CD4-positive, alpha-beta T cell treated with Interferon alpha-2 for 1 hour (primary cell): ENCODE measurements at regions not wholly inside any gene's neighbourhood (a gene's known extent, or its start where the extent isn't known, plus 50 kb on each side); places are given as distances from the start of the nearest gene placed in this dataset.
"Not testable (repeated sequence)": the region's sequence is repeated elsewhere in the genome, so short reads cannot be mapped to it uniquely, and the experiment has no call there.

Experiments
- DNase-seq, 2 donors: peaks; one replicate each; pipeline ENCODE4 v3.0.0-alpha.2; 2020 to 2022

DNA sequence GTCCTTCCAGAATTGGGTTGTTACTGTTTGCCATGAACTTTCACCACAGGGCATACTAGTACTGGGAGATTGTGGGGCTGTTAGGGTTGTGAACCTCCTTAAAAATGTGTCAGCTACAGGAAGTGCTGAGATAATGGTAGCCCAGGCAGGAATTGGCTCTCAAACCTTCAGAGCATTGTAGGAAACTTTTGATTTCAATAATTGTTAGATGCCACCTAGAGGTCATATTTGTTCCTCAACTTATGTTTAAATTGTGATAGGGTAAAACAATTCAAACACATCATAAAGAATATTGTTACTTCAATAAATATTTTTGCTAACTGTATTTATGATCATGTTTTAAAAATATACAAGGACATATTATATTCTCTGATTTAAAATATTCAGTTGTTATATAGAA, 594.6 kb downstream of the ADCYAP1 start:
- no peak for DNase-seq

DNA sequence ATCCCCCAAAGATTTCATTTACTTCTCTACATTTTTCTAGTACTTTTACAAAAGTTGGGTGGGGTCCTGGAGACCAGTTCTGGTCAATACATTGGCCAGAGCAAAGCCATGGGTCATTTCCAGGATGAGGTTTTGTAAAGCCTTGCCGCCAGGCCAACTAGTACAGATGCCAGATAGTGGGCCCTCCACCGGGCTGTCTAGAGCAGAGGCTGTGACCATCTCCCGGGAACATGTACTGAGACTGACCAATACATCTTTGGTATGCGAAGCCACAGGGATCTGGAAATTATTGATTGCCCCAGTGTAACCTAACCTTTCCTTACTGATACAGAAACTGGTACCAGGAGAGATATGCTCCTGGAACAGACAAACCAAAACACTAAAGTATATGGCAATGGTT, 599.2 kb downstream of the ADCYAP1 start:
- DNase-seq = no peak

- DNase-seq = no peak
Measured at GRCh38 chr18:1505856-1506255, 601.2 kb downstream of the ADCYAP1 start.

DNA sequence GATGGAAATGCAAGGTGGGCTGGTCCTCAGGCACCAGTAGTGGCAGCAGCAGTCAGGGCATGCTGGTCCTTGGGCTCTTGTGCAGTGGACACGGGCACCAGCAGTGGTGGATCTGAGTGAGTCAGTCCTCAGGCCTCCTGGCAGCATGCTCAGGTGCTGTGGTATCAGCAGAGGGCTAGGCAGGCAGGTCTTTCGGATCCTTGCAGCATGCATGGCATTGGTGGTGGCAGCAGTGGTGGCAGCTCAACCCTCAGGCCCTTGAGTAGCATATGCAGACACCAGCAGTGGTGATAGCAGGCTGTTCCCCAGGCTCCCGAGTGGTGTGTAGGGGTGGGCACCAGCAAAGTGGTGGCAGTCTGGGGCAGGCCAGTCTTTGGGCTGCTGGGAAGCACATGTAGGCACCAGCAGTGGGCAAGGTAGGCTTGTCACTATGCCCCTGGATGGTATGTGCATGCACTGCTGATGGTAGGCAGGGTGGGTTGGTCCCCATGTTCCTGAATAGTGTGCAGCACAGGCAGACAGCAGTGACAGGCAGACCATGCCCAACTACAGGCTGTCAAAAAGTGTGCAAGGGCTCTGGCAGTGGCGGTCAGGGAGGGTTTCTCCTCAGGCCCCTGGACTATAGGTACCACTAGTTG, 606.0 kb downstream of the ADCYAP1 start:
- DNase-seq = no peak

GRCh38 chr18:1511619-1512311, 607.1 kb downstream of the ADCYAP1 start:
- no peak for DNase-seq

DNA sequence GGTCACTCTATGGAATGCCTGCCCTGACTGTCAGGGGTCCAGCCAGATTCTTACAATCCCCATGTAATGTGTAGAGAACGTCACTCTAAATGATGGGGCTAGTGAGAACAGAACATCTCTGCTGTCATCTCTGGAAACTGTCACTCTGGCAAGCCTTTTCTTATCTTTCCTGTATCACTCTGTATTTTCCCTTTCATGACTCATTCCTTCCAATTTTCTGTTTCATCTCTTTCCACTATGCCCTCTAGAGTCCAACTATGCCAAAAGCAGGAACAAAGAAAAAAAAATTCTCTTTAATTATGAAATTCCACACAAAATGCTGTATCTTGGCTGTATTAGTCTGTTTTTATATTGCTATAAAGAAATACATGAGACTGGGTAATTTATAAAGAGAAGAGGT, 608.8 kb downstream of the ADCYAP1 start:
- DNase-seq = no peak

DNA sequence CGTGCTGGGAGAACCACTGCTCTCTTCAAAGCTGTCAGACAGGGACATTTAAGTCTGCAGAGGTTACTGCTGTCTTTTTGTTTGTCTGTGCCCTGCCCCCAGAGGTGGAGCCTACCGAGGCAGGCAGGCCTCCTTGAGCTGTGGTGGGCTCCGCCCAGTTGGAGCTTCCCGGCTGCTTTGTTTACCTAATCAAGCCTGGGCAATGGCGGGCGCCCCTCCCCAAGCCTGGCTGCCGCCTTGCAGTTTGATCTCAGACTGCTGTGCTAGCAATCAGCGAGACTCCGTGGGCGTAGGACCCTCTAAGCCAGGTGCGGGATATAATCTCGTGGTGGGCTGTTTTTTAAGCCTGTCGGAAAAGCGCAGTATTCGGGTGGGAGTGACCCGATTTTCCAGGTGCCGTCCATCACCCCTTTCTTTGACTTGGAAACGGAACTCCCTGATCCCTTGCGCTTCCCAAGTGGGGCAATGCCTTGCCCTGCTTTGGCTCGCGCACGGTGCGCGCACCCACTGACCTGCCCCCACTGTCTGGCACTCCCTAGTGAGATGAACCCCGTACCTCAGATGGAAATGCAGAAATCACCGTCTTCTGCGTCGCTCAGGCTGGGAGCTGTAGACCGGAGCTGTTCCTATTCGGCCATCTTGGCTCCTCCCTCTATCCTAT, 617.0 kb downstream of the ADCYAP1 start:
- DNase-seq = not testable (repeated sequence)

DNA sequence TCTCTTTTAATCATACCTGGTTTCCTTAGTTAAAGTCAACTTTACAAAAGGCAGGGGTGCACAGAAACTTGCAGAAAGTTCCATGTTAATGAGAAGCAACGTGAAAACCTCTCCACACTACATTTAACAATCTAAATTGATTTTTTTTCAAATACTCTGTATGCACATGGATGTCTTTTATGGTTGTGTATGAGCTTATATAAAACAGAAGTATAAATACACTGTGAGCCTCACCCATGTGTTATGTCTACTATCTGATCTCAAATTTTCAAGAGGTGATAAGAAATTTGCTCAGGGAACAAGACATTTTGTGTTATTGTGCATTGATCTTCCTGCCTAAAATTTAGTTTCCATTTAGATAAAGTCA, 617.6 kb downstream of the ADCYAP1 start:
- no peak for DNase-seq

- DNase-seq = no peak
Measured at GRCh38 chr18:1526991-1527390, 622.3 kb downstream of the ADCYAP1 start.

DNA sequence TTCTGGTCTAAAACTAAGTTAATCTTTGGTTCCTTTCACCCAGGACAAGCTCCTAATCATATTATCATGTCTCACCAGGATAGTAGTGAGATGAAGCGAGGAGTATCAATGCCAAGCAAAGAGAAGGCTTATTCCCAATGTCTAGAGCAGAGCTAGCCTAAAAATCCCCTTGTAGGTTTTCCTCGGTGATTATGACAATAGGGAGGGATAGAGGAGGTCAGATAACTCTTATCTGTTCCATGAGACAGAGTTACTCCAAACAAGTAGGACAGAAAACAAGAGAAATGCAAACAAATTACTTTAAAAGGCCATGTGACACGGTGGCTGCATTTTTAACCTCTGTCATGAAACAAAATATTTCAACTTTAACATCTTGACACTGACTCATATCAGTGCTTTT, 623.1 kb downstream of the ADCYAP1 start:
- no peak for DNase-seq

GRCh38 chr18:1528447-1528846, 623.8 kb downstream of the ADCYAP1 start:
- no peak for DNase-seq

GRCh38 chr18:1528964-1529509, 624.4 kb downstream of the ADCYAP1 start:
- DNase-seq = no peak

GRCh38 chr18:1530650-1531049, 626.0 kb downstream of the ADCYAP1 start:
- no peak for DNase-seq

- no peak for DNase-seq
Measured at GRCh38 chr18:1539276-1539675, 634.6 kb downstream of the ADCYAP1 start.

GRCh38 chr18:1541478-1541877, 636.8 kb downstream of the ADCYAP1 start:
- no peak for DNase-seq

- DNase-seq = no peak
Measured at GRCh38 chr18:1542230-1542774, 637.6 kb downstream of the ADCYAP1 start.

GRCh38 chr18:1544016-1544415, 639.3 kb downstream of the ADCYAP1 start:
- no peak for DNase-seq

GRCh38 chr18:1557711-1558110, 653.0 kb downstream of the ADCYAP1 start:
- DNase-seq = not testable (repeated sequence)

GRCh38 chr18:1559563-1559962, 654.9 kb downstream of the ADCYAP1 start:
- no peak for DNase-seq

- no peak for DNase-seq
Measured at GRCh38 chr18:1564793-1565192, 660.1 kb downstream of the ADCYAP1 start.

DNA sequence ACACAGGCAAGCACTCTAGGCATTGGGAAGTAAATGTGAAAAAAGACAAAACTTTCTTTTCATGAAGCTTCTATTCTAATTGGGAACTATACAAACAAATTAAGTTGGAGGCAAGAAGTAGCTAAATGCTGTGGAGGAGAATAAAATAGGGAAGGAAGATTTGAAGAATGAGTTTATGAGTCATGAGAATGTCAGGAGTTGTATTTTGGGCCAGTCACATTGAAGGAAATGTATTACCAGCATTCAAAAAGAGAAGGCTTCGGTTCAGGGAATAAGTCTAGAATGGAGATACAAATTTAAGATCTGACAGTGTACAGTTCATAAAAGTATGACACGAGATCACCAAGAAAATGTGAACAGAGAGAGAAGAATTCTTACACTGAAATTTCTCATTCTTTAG, 666.5 kb downstream of the ADCYAP1 start:
- no peak for DNase-seq

- no peak for DNase-seq
Measured at GRCh38 chr18:1573732-1574131, 669.1 kb downstream of the ADCYAP1 start.

GRCh38 chr18:1575084-1575483, 670.4 kb downstream of the ADCYAP1 start:
- no peak for DNase-seq

- DNase-seq = no peak
Measured at GRCh38 chr18:1578505-1578904, 673.8 kb downstream of the ADCYAP1 start.
